Omental fat pad (tissue), 3 donors: ENCODE measurements at regions not wholly inside any gene's neighbourhood (a gene's known extent, or its start where the extent isn't known, plus 50 kb on each side); places are given as distances from the start of the nearest gene placed in this dataset.
"Not testable (repeated sequence)": the region's sequence is repeated elsewhere in the genome, so short reads cannot be mapped to it uniquely, and the experiment has no call there.

Experiments
- ATAC-seq: fragments of 150-250 bp; one replicate; pipeline ENCODE4 v1.9.1; 2016; ENCODE audit warnings: mild to moderate bottlenecking, moderate library complexity; ENCODE audit not compliant: low FRiP score
- DNase-seq: peaks from one replicate; pipeline ENCODE4 v3.0.0-alpha.2; 2019; ENCODE audit warnings: low spot score
- CTCF ChIP-seq, 3 donors: fragments of 450-650 bp; IDR thresholded peaks; one replicate each; pipeline ENCODE4 v1.5.1; 2016 to 2017; ENCODE audit warnings: antibody characterized with exemption in 3 of 3, mild to moderate bottlenecking in 3 of 3, moderate library complexity in 2 of 3

GRCh38 chr13:86922936-86923335 is 748.2 kb upstream of the SLITRK5 start:
- ATAC-seq (no peak), DNase-seq (no peak)
- no peak for TF ChIP-seq CTCF (IDR thresholded peaks at IDR 0.05)

DNA sequence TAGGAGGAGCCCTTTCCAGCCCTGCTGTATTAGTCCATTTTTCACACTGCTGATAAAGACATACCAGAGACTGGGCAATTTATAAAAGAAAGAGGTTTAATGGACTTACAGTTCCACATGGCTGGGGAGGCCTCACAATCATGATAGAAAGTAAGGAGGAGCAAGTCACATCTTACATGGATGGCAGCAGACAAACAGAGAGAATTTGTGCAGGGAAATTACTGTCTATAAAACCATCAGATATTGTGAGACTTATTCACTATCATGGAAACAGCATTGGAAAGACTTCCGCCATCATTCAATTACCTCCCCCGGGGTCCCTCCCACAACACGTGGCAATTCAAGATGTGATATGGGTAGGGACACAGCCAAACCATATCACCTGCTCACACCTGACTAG is 744.3 kb upstream of the SLITRK5 start:
- ATAC-seq, DNase-seq: not testable (repeated sequence)

- DNase-seq, result no peak
- TF ChIP-seq CTCF (IDR thresholded peaks at IDR 0.05), result no peak
- no peak for ATAC-seq
Observed at GRCh38 chr13:86932776-86933334, 738.3 kb upstream of the SLITRK5 start.

DNA sequence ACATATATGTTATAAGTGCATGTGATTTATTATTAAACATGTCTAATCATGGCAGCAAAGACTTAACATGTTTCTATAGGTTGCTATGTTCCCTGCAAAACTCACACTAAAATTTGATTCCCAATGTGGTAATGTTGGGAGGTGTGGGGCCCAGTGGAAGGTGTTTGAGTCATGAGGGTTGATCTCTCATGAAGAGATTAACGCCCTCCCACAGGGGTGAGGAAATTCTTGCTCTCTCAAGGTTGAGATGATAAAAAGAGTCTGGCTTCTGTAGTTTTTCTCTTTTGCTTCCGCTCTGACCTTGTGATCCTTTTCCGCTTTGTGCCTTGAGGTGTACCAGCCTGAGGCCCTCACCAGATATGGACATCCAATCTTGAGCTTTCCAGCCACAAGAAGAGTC is 737.5 kb upstream of the SLITRK5 start:
- ATAC-seq, result no peak
- TF ChIP-seq CTCF (IDR thresholded peaks at IDR 0.05), result no peak
- DNase-seq, result no peak

DNA sequence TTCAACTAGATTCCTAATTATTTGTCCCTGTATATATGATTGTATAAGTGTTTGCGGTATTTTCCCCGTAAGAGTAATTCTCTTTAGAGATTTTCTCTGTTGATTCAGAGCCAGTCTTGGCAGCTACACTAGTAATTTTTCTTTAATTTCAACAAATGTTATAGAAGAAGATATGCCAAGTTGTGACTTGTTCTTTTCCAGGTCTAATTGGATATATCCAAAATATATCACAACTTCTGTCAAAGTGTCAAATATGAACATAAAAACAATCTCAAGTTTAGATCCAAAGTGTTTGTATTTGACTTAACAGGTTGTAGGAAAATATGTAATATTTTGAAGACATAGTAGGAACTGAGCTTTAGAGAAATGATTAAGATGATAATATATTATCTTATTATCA is 733.9 kb upstream of the SLITRK5 start:
- ATAC-seq, result no peak
- DNase-seq, result no peak
- no peak for TF ChIP-seq CTCF (IDR thresholded peaks at IDR 0.05)

DNA sequence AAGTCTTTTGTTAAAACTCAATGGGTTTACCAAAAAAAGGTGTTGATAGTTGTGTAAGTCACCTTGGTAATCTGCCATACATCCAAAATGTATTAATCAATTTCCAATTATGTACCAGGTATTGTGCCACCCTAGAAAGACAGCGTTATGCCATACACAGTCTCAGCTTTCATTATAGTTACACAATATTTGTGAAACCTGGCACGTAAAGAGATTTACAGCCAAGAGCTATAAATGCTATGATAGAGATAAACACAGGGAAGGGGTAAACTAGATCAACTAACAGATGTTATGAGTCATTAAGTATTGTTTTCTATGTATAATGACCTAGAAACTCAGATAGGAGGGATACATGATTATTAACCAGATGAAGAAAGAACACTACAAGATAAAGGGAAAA is 725.6 kb upstream of the SLITRK5 start:
- DNase-seq (no peak), ATAC-seq (no peak)
- TF ChIP-seq CTCF (IDR thresholded peaks at IDR 0.05), result no peak

DNA sequence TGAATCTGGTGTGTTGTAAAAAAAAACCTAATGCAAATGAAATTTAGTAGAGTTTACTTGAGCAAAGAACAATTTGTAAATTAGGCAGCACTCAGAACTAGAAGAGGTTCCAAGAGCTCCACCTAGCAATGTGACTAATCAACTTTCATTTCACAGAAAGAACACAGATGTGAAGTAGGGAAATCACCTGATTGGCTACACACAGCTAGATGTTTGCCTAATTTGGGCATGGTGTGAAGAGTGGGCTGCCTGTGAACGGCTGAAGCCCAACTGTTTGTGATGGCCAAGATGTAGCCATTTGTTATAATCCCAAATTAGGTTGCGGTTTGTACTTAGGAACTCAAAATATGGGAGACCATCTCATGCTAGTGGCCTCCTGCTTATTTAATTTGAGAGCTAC is 724.4 kb upstream of the SLITRK5 start:
- no peak for TF ChIP-seq CTCF (IDR thresholded peaks at IDR 0.05)
- DNase-seq (no peak), ATAC-seq (no peak)

DNA sequence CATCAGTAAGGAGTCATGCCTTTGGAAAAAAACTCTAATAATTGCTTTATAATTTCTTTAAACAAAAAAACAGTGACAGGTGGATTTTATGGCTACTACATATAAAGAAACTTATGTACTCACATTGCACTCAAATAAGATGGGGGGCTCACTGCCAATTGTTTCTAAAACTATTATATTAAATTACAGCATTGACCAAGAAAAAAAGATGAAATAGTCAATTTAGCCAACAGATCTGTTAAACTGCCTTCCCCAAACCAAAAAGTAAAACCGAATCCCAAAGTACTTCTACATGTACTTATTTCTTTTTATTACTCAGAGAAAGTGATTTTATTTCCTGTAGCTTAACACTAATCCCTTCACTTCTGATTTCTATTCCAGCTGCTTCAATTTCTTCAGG is 716.8 kb upstream of the SLITRK5 start:
- DNase-seq, result no peak
- ATAC-seq, result no peak
- TF ChIP-seq CTCF (IDR thresholded peaks at IDR 0.05), result no peak
